SU-DHL-6 (cell line): ENCODE measurements at regions not wholly inside any gene's neighbourhood (a gene's known extent, or its start where the extent isn't known, plus 50 kb on each side); places are given as distances from the start of the nearest gene placed in this dataset.

Experiments
- EZH2phosphoT487 ChIP-seq: fragments of 200-600 bp; sonication (generic), shearing (Covaris generic); conservative IDR thresholded peaks from 2 replicates; pipeline ENCODE4 v1.6.1; 2018; ENCODE audit warnings: mild to moderate bottlenecking, antibody characterized with exemption, low read length, moderate library complexity, mixed read lengths
- TF ChIP-seq, protein P1 (sequence below): fragments of 200-600 bp; sonication (generic); IDR thresholded peaks from one replicate; pipeline ENCODE4 v1.5.1; 2017; ENCODE audit warnings: antibody characterized with exemption, mild to moderate bottlenecking, low read length, moderate library complexity; ENCODE audit not compliant: insufficient read depth, poor library complexity, severe bottlenecking

GRCh38 chr16:64365448-64365931 is 756.4 kb downstream of the CDH11 start:
- TF ChIP-seq, protein P1, sequence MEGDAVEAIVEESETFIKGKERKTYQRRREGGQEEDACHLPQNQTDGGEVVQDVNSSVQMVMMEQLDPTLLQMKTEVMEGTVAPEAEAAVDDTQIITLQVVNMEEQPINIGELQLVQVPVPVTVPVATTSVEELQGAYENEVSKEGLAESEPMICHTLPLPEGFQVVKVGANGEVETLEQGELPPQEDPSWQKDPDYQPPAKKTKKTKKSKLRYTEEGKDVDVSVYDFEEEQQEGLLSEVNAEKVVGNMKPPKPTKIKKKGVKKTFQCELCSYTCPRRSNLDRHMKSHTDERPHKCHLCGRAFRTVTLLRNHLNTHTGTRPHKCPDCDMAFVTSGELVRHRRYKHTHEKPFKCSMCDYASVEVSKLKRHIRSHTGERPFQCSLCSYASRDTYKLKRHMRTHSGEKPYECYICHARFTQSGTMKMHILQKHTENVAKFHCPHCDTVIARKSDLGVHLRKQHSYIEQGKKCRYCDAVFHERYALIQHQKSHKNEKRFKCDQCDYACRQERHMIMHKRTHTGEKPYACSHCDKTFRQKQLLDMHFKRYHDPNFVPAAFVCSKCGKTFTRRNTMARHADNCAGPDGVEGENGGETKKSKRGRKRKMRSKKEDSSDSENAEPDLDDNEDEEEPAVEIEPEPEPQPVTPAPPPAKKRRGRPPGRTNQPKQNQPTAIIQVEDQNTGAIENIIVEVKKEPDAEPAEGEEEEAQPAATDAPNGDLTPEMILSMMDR, result no peak
- TF ChIP-seq EZH2phosphoT487, result no peak
